IPS-18c (cell line): ENCODE measurements at regions not wholly inside any gene's neighbourhood (a gene's known extent, or its start where the extent isn't known, plus 50 kb on each side); places are given as distances from the start of the nearest gene placed in this dataset.

Experiments
- H3K4me3 ChIP-seq: 2 replicates; pipeline ENCODE4 v1.7.0; 2013; ENCODE audit warnings: low read depth, mild to moderate bottlenecking, low read length, moderate library complexity; ENCODE audit not compliant: insufficient read depth
- H3K9me3 ChIP-seq: one replicate; pipeline ENCODE4 v1.6.1; 2013; ENCODE audit warnings: mild to moderate bottlenecking, low read length, moderate library complexity; ENCODE audit not compliant: control insufficient read depth, insufficient read depth

DNA sequence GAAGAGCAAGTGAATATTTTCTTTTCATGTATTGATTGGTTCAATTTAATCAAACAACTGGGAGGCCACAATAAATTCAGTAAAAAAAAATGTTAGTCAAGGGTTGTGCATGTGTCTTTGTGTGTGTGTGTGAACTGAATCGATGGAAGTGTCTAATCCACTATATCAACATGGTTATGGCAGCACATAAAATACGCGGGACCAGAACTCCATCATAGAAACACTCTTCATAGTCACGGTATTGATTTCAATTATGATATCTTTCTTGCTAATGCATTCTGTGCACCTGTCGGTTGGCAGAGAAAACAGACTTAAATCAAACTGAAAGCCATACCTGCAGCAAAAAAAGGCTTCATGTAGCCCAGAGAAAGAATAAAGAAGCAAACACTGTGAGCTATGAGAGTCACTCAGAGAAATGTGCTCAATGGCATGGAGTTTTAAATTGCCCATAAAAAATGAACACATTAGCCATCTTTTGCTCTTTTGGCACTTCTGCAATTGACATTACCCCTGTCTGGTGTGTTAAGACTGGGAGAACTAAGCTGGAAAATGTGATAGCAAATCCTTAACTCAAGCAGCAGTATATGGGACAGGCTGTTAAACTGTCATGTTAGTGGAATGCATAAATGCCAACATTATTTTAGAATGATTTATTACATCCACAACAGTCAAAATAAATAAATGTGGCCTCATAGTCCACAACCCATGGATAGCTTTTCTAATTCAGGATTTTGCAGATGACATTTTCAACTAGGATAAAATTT, 642.4 kb upstream of the C9orf72 start:
- H3K9me3 ChIP-seq, result no peaks in the 10 kb centered on the region
- no peak overlapping the region for H3K4me3 ChIP-seq

DNA sequence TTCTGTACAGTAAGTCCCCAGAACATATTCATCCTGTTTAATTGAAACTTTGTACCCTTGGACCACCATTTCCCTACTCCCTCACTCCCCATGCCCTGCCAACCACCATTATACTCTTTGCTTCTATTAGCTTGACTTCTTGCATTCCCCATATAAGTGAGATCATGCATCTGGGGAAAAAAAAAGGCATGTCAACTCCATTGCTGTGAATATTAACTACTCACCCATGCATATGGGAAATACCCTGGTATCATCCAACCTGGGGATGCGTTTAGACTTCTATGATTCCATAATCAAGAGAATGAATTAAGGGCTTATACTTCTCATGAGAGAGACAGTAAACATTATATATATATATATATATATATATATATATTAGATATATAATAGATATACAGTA, 659.4 kb upstream of the C9orf72 start:
- Histone ChIP-seq H3K9me3 (no peaks in the 10 kb centered on the region), H3K4me3 (no peak overlapping the region)

DNA sequence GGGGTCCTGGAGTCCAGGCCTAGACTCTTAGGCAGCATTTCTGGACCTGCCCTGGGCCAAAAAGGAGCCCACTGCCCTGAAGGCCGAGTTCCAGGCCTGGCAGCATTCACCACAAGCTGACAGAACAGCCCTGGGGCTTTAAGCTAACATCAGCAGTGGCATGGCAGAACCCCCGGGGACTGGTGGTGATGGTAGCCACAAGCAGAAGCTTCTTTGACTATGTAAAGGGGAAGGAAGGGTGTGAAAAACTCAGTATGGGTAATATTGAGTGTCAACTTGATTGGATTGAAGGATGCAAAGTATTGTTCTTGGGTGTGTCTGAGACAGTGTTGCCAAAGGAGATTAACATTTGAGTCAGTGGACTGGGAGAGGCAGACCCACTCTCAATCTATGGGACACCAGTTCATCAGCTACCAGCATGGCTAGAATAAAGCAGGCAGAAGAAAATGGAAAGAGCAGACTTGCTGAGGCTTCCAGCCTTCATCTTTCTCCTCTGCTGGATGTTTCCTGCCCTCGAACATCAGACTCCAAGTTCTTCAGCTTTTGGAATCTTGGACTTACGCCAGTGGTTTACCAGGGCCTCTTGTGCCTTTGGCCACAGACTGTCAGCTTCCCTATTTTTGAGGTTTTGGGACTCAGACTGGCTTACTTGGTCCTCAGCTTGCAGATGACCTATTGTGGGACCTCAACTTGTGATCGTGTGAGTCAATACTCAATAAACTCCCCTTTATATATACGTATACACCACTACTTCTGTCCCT, 661.0 kb upstream of the C9orf72 start:
- H3K4me3 ChIP-seq, result no peak overlapping the region
- no peaks in the 10 kb centered on the region for H3K9me3 ChIP-seq

DNA sequence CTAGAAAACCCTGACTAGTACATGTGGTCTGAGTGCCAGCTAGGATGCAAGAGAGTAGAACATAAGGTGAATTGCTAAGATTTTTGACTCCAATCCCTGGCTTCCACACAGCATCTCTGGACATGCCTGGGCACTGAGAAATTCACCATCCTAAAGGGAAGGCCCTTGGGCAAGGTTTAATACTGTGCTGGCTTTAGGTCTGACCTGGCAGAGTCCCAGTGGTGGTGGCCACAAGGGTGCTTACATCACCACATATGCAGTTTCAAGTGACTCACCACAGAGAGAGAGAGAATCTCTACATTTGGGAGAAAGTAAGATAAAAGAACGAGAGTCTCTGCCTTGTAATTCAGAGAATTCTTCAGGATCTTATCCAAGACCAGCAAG, 661.6 kb upstream of the C9orf72 start:
- H3K4me3 ChIP-seq, result no peak overlapping the region
- no peaks in the 10 kb centered on the region for H3K9me3 ChIP-seq

DNA sequence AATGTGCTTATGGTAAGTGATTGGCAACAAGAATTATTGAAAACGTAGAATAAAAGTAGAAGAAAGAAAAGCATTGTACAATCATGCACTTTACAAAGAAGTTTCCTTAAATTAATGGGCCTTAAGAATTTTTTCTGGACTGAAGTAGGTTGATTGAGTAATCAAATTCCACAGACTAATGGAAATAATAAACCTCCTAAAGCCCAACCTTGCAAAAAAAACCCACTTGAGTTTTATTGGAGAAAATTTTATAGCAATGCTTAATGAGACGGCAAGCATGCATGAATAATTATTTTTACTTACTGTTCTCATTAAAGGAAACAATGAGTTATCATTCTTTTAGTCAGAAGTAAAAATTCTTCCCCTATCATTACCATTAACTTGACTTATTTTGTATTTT, 676.1 kb upstream of the C9orf72 start:
- H3K4me3 ChIP-seq, result no peak overlapping the region
- H3K9me3 ChIP-seq, result no peaks in the 10 kb centered on the region

DNA sequence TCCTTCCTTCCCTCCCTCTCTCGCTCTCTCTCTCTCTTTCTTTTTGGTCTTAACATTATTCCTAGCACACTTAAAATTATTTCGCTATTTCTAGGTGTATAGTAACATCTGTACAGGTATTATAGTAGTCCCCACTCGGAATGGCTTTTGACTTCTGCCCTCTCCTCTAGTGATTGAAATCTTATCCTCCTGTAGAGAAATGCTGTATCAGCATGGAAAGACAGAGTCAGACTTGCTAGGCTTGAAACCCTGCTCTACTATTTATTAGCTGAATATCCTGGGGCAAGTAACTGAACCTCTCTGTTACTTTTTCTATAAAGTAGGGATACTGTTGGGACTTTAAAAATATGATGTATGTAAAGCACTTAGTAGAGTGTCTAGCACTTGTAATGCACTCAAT, 681.9 kb upstream of the C9orf72 start:
- no peak overlapping the region for H3K4me3 ChIP-seq
- no peaks in the 10 kb centered on the region for H3K9me3 ChIP-seq

DNA sequence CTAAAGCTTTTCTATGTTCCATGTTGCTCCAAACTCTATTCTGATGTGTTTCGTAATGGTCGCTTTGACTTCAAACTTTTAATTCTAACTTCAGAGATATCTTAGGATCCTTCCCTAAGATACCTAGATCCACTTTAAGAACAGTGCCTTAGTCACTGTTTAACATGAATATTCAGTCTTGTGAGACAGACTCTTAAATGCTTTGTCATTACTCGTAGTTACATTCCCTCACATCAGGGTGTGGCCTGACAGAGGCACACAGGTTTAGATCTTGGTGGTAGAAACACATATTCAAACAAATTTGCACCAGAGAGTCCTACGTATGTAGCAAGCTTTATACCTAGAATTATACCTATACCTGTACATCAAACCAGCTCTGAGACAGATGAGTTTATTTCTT, 687.0 kb upstream of the C9orf72 start:
- Histone ChIP-seq H3K4me3 (no peak overlapping the region), H3K9me3 (no peaks in the 10 kb centered on the region)

DNA sequence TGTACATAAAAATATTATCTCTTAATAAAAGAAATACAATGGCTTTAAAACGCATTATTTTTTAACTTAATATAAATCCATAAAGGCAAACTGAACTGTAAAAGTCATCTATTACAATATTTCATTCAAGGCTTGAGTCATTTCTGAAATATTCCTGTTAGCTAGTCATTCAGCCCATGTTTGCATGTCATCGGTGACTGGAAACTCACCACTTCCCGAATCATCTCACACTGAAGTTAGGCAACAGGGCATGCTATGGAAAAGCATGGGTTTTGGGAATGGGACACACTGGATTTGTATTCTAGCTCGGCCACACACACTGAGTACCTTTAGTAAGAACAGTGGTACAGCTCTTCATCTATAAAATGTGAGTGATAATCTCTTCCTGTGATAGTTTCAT, 691.1 kb upstream of the C9orf72 start:
- H3K4me3 ChIP-seq, result no peak overlapping the region
- H3K9me3 ChIP-seq, result no peaks in the 10 kb centered on the region

DNA sequence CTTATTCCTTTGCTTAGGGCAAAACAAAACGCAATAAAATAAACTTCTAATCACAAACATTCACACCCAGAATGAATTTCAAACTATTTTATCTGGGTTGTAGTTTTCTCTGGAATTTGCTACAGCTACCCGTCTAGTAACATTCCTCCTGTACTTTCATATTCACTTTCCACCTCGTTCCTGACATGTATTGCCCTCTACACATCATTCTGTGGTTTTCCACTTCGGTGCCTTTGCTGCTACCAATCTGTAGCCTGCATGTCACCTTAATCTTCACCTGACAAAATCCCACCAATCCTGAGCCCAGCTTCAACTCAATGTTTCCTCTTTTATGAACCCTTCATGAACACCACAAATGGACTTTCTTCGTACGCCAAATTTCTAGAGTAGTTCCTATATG, 694.1 kb upstream of the C9orf72 start:
- H3K9me3 ChIP-seq, result no peaks in the 10 kb centered on the region
- H3K4me3 ChIP-seq, result no peak overlapping the region

DNA sequence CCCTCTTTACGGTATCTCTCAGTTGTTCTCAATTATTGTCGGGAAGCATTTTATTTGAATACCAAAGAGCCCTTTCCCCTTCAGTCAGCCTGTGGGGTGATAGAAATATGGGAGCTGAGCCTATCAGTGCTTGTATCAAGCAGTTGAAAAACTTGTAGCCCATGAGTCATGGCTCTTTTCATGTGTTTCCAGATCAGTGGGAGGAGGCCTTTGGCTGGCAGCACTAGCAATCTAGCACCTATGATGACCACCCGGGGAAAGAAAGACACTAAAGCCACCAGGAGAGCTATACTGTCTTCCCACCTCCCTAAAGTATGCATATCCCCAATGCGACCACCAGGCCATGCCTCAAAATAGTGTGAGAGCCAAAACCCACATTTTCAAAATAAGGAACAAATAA, 696.9 kb upstream of the C9orf72 start:
- H3K9me3 ChIP-seq, result no peaks in the 10 kb centered on the region
- no peak overlapping the region for H3K4me3 ChIP-seq

DNA sequence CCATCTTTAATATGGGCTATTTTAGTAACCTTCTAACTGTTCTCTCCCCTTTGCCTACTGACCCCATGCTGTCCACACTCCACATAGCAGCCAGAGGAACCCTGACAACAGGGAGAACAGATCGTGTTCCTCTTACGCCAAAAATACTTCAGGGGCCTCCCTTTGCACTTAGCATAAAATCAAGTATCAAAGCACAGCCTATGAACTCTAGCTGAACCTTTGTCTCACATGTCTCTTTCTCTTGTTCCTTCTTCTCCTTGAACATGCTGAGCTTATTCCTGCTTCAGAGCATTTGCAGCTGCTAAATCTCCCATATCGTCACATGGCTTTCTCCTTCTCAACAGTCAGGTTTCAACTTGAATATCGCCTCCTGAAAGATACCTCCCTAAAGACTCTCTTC, 698.8 kb upstream of the C9orf72 start:
- no peak overlapping the region for H3K4me3 ChIP-seq

DNA sequence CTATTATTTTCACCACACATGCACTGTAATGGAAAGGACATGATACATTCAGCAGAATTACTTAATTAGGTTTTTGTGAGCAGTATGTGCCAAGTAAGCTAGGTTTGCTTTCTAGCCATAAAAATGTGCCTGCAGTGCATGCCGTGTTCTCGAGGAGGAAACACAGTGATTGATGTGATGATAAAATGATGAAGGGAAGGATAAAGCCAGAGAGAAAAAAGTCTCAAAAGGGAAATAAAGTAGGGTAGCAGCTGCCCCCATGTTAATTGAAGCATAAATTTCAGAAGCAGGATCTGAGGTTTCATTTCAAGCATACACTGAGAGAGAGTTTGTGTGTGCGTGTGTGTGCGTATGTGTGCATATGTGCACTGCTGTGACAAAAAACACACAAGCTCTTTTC, 714.2 kb upstream of the C9orf72 start:
- H3K4me3 ChIP-seq, result no peak overlapping the region
- no peaks in the 10 kb centered on the region for H3K9me3 ChIP-seq

More for the DNA sequence above, 698.8 kb upstream of the C9orf72 start:
- no peaks in the 10 kb centered on the region for H3K9me3 ChIP-seq

DNA sequence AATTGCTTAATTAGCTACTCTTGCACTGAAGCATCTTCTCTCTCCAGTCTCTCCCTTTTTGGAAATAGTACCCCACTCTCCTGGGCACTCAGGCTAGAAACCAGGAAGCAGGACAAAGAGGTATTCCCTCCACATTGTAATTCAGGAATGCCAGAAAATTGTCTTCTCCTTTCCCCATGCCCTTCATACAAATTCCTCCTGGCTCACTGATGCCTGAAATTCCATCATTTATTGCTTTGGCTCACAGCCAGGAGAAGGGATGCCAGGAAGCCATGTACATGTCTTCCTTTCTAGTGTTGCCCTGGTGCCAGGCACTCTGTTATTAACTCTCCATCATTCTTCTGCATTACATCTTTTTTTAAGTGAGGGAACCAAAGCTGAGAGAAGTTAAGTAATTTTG, 716.5 kb upstream of the C9orf72 start:
- Histone ChIP-seq H3K9me3 (no peaks in the 10 kb centered on the region), H3K4me3 (no peak overlapping the region)

DNA sequence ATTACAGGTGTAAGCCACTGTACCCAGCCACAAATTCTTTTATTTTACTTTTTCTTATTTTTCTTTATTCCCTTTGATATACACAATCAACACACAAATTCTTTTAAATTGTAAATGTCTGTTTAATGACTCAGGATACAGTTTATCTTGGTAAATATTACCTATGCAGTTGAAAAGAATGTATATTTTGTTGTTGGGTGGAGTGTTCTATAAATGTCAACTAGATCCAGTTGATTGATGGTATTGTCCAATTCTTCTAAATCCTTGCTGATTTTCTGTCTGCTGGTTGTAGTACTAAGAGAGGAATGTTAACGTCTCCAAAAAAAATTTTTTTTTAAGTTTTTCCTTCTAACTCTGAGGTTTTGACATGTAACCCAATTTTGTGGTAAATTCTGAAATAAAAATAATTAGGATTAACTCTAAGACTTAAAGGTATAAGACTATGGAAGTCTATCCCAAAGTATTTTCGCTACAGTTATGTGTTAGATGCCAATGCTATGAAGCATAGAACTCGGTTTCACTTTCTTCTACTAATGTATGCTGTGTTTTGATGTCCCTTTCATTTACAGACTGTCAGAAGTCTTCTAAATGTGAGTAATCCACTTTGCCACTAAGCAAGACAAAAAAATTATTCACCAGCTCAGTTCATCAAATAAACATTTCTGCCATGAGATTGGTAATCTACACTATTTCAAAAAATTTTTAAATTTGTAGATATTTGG, 720.2 kb upstream of the C9orf72 start:
- no peak overlapping the region for H3K4me3 ChIP-seq

DNA sequence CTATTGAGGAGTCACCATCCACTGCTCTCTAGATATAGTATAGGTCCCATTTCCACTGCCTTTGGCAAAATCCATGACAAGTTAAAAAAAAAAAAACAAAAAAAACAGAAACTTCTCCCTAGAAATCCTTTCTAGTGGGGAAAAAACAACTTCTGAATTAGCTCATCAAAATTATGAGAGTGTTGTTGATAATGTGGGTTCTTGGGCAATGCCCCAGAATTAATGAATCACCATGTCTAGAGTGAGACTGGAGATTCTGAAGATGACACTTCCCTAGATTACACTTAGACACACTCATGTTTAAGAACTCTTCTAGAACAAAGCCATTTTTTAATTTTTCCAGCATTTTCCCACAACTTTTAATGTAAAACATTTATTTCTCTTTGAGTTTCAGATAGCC, 728.0 kb upstream of the C9orf72 start:
- H3K4me3 ChIP-seq, result no peak overlapping the region
- no peaks in the 10 kb centered on the region for H3K9me3 ChIP-seq

More for the DNA sequence above, 720.2 kb upstream of the C9orf72 start:
- H3K9me3 ChIP-seq, result no peaks in the 10 kb centered on the region

DNA sequence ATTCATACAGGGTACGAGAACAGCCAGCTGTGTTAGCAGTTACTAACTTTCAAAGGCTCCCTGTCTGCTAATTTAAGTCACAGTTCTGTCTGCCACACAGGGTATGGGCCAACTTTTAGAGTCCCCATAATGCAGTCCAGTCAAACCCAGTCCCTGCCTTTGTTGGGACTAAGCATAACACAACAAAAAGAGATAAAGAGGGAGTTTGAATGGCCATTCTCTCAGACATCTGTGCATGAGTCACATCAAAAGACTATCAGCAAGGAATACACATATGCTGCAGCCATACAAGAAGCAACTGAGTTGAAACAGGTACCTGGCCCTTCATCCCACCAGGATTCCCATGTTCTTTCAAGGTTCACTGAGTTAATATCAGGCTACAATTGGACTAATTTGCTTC, 744.5 kb upstream of the C9orf72 start:
- Histone ChIP-seq H3K4me3 (no peak overlapping the region), H3K9me3 (peaks cover 5% of the 10 kb centered on the region)

DNA sequence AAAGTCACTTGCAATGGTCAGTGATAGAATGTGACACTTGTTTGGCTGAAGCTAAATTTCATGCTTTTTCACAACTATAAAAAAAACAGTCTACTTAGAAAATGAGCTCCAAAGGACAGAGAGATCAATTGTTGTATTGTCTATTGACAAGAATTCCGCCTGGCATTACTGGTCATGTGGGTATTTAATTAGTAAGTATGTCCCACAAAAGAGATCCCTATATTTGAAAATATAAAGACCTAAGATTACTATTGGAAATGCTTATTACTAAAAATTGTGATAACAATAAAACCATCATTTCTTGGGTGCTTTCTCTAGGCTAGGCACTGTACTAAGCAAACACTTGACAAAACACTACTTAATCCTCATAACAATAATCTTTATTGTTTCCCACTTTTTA, 745.2 kb upstream of the C9orf72 start:
- peaks cover 5% of the 10 kb centered on the region for H3K9me3 ChIP-seq
- H3K4me3 ChIP-seq, result no peak overlapping the region

DNA sequence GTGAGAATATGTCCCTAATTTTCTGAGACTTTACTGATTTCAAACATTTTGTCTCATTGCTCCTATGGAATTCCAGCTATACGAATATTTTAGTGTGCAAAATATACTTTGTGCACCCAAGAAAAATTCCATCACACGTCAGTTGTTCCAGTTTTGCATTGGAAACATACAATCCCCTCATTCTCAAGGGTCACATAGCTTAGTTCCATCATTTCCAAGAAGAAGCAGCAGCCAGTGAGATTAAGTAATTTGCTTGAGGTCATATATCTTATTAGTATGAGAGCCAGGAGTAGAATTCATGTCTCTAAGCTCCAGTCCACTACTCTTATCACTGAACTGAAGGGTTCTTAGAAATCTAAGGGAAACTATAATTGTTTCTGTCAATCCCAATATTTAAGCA, 746.7 kb upstream of the C9orf72 start:
- H3K9me3 ChIP-seq, result no peaks in the 10 kb centered on the region
- no peak overlapping the region for H3K4me3 ChIP-seq
